ENCODE measurements at regions not wholly inside any gene's neighbourhood (a gene's known extent, or its start where the extent isn't known, plus 50 kb on each side); places are given as distances from the start of the nearest gene placed in this dataset.

DNA sequence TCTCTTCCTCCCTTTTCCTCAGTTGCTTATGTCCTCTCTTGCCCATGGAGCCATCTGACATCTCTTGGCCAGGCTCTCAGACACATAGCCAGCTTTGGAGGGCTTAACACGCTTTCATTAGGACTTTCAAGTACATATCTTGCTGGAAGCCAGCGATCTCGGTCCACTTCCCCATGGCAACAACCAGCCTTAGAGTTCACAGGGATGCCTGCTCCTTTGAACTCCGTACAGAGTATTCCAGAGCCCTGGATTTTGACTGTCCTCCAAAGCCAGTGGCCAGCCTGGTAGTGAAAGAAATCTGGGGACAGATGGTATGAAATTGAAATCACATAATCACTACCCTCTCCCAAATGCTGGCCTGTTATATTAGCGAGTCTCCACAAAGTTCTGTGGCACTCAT, 370.5 kb upstream of the NPVF start:
- TF ChIP-seq POLR2A (IDR thresholded peaks at IDR 0.05) = no peak
- TF ChIP-seq, protein P1, sequence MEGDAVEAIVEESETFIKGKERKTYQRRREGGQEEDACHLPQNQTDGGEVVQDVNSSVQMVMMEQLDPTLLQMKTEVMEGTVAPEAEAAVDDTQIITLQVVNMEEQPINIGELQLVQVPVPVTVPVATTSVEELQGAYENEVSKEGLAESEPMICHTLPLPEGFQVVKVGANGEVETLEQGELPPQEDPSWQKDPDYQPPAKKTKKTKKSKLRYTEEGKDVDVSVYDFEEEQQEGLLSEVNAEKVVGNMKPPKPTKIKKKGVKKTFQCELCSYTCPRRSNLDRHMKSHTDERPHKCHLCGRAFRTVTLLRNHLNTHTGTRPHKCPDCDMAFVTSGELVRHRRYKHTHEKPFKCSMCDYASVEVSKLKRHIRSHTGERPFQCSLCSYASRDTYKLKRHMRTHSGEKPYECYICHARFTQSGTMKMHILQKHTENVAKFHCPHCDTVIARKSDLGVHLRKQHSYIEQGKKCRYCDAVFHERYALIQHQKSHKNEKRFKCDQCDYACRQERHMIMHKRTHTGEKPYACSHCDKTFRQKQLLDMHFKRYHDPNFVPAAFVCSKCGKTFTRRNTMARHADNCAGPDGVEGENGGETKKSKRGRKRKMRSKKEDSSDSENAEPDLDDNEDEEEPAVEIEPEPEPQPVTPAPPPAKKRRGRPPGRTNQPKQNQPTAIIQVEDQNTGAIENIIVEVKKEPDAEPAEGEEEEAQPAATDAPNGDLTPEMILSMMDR (IDR thresholded peaks at IDR 0.05) = no peak

Data from adrenal gland (tissue), 5 donors.